PC-9 (cell line): ENCODE measurements at regions not wholly inside any gene's neighbourhood (a gene's known extent, or its start where the extent isn't known, plus 50 kb on each side); places are given as distances from the start of the nearest gene placed in this dataset.

ENCODE experiments used
- BruUV-seq: library from RNA; stranded (reverse); fragments of 400-500 nt; replicated peaks from 2 replicates; lab custom pipeline; 2021; lab: Mats Ljungman, UMichigan
- CTCF ChIA-PET: fragments of 300-600 bp; sonication (Branson Sonifier 250); formaldehyde crosslinking; loops from one replicate; lab custom pipeline; 2022; ENCODE audit warnings: antibody characterized with exemption; lab: Charles Lee
- POLR2A ChIA-PET: fragments of 300-600 bp; sonication (Branson Sonifier 250); formaldehyde crosslinking; loops from one replicate; lab custom pipeline; 2022; ENCODE audit warnings: antibody characterized with exemption; ENCODE audit not compliant: unreplicated experiment; lab: Charles Lee
- DNase-seq, 2 experiments: peaks; one replicate each; pipeline versions ENCODE4 v3.0.0 to v3.0.0-alpha.2; 2015 to 2022; ENCODE audit warnings: mixed read lengths in 1 of 2
- H2AFZ ChIP-seq: fragments of 200-600 bp; sonication (generic); 2 replicates; pipeline ENCODE4 v1.8.1; 2017; ENCODE audit warnings: antibody characterized with exemption
- H3F3A ChIP-seq: fragments of 200-600 bp; sonication (generic); 2 replicates; pipeline ENCODE4 v1.8.1; 2017; ENCODE audit warnings: antibody characterized with exemption, mild to moderate bottlenecking, low read depth; ENCODE audit not compliant: insufficient read depth
- H3K27ac ChIP-seq: fragments of 200-600 bp; sonication (generic); 2 replicates; pipeline ENCODE4 v1.6.1; 2016; ENCODE audit warnings: mixed run types
- H3K27me3 ChIP-seq: fragments of 200-600 bp; sonication (generic); 2 replicates; pipeline ENCODE4 v1.6.1; 2016; ENCODE audit warnings: low read depth, mixed run types; ENCODE audit not compliant: insufficient read depth
- H3K36me3 ChIP-seq: fragments of 200-600 bp; sonication (generic); 2 replicates; pipeline ENCODE4 v1.6.1; 2016; ENCODE audit warnings: low read depth, mixed run types
- H3K4me1 ChIP-seq: fragments of 200-600 bp; sonication (generic); replicated peaks from 2 replicates; pipeline ENCODE4 v1.6.1; 2016; ENCODE audit warnings: mixed run types; ENCODE audit not compliant: insufficient read depth
- H3K4me2 ChIP-seq: fragments of 200-600 bp; sonication (generic); 2 replicates; pipeline ENCODE4 v1.6.1; 2017; ENCODE audit warnings: mixed run types
- H3K4me3 ChIP-seq: fragments of 200-600 bp; sonication (generic); 2 replicates; pipeline ENCODE4 v1.6.1; 2016; ENCODE audit warnings: mixed run types
- H3K79me2 ChIP-seq: fragments of 200-600 bp; sonication (generic); 2 replicates; pipeline ENCODE4 v1.6.1; 2017; ENCODE audit warnings: low read depth, mixed run types
- H3K9me2 ChIP-seq: fragments of 200-600 bp; sonication (generic); 2 replicates; pipeline ENCODE4 v1.8.1; 2017; ENCODE audit warnings: mild to moderate bottlenecking; ENCODE audit not compliant: insufficient read depth
- H3K9me3 ChIP-seq: fragments of 200-600 bp; sonication (generic); 2 replicates; pipeline ENCODE4 v1.8.1; 2016; ENCODE audit warnings: low read depth; ENCODE audit not compliant: insufficient read depth
- H4K20me1 ChIP-seq: fragments of 200-600 bp; sonication (generic); 2 replicates; pipeline ENCODE4 v1.8.1; 2017; ENCODE audit not compliant: insufficient read depth
- EZH2 ChIP-seq: fragments of 200-600 bp; sonication (generic); IDR thresholded peaks from 2 replicates; pipeline ENCODE4 v1.8.0; 2017; ENCODE audit warnings: antibody characterized with exemption, low read depth
- intact Hi-C: fragments of 100-400 bp; cut with micrococcal nuclease; formaldehyde crosslinking; loops from one replicate; pipeline ENCODE4 v1.10.0; 2022; ENCODE audit not compliant: unreplicated experiment
- TF ChIP-seq, protein P1 (sequence below): fragments of 200-600 bp; sonication (generic); conservative IDR thresholded peaks from 2 replicates; pipeline ENCODE4 v1.6.1; 2017; ENCODE audit warnings: mixed run types, antibody characterized with exemption, mild to moderate bottlenecking, moderate library complexity

DNA sequence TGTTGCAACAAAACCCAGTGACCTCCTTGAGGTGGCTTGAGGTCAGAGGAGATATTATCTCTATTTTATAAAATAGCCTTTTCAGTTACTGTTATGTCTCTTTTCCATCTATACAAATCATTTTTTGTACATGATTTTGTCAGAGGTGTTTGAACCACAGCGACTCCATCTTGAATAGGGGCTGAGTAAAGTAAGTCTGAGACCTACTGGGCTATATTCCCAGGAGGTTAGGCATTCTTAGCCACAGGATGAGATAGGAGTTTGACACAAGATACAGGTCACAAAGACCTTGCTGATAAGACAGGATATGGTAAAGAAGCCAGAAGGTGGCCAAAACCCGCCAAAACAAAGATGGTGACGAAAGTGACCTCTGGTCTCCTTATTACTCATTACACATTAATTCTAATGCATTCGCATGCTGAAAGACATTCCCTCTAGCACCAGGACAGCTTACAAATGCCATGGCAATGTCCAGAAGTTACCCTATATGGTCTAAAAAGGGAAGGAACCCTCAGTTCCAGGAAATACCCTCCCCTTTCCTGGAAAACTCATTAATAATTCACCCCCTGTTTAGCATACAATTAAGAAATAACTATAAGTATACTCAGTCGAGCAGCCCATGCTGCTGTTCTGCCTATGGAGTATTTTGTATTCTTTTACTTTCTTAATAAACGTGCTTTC is 283.9 kb upstream of the ISL1 start:
- Histone ChIP-seq H3K9me2 (peaks cover 4% of the 10 kb centered on the region; the same call in 1 of the 2 replicates), H3K36me3 (no peaks in the 10 kb centered on the region), H3K27ac (no peak overlapping the region), H3K4me2 (no peak overlapping the region), H3K4me1 (no peaks in the 10 kb centered on the region), H3K79me2 (no peaks in the 10 kb centered on the region), H3K9me3 (no peaks in the 10 kb centered on the region), H3F3A (no peaks in the 10 kb centered on the region), H4K20me1 (no peaks in the 10 kb centered on the region), H3K27me3 (no peaks in the 10 kb centered on the region), H2AFZ (no peak overlapping the region), H3K4me3 (no peak overlapping the region)
- ChIA-PET CTCF (no interaction called here), POLR2A (interaction anchor here (0.6 kb wide), 1 partner anchor 21 kb away, joined by 8 read pairs; no protein-coding TSS in a partner anchor)
- TF ChIP-seq, protein P1, sequence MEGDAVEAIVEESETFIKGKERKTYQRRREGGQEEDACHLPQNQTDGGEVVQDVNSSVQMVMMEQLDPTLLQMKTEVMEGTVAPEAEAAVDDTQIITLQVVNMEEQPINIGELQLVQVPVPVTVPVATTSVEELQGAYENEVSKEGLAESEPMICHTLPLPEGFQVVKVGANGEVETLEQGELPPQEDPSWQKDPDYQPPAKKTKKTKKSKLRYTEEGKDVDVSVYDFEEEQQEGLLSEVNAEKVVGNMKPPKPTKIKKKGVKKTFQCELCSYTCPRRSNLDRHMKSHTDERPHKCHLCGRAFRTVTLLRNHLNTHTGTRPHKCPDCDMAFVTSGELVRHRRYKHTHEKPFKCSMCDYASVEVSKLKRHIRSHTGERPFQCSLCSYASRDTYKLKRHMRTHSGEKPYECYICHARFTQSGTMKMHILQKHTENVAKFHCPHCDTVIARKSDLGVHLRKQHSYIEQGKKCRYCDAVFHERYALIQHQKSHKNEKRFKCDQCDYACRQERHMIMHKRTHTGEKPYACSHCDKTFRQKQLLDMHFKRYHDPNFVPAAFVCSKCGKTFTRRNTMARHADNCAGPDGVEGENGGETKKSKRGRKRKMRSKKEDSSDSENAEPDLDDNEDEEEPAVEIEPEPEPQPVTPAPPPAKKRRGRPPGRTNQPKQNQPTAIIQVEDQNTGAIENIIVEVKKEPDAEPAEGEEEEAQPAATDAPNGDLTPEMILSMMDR = no peak
- TF ChIP-seq EZH2 = no peak
- intact Hi-C loops = loop anchor here (1.0 kb wide), 1 partner anchor 127 kb away; no protein-coding TSS in a partner anchor
- peak in 1 of 2 experiments; percentile 4 for DNase-seq
- BruUV-seq = no TSS peak

DNA sequence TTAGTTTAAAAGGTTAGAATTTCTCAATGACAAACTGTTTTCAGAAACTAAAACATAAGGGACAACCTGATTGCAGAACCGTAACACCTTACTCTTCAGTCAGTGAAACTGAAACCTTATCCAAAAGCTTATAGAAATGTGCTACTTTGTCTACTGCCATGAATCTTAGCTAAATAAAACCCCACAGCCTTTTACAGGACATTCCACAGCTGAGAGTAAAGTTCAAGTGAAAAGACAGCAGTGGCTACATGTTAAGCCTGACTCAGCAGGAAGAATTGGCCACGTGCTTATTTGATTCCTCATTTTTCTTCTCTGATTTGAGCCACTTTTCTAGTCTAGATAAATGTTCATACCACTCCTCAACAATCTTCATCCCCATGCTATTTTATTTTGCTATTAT is 278.7 kb upstream of the ISL1 start:
- H3K4me1 ChIP-seq = no peaks in the 10 kb centered on the region
- no peak for DNase-seq
- no peaks in the 10 kb centered on the region for H3K79me2 ChIP-seq
- no peak overlapping the region for H3K27ac ChIP-seq
- no peaks in the 10 kb centered on the region for H4K20me1 ChIP-seq
- H3K36me3 ChIP-seq = no peaks in the 10 kb centered on the region
- H3K4me3 ChIP-seq = no peak overlapping the region
- H3K9me2 ChIP-seq = no peaks in the 10 kb centered on the region
- H3K9me3 ChIP-seq = no peaks in the 10 kb centered on the region
- TF ChIP-seq EZH2 = no peak
- TF ChIP-seq, protein P1 = no peak
- no peaks in the 10 kb centered on the region for H3F3A ChIP-seq
- intact Hi-C loops = no loop called here
- H2AFZ ChIP-seq = no peak overlapping the region
- ChIA-PET CTCF (no interaction called here), POLR2A (no interaction called here)
- BruUV-seq = no TSS peak
- H3K4me2 ChIP-seq = no peak overlapping the region
- no peaks in the 10 kb centered on the region for H3K27me3 ChIP-seq

DNA sequence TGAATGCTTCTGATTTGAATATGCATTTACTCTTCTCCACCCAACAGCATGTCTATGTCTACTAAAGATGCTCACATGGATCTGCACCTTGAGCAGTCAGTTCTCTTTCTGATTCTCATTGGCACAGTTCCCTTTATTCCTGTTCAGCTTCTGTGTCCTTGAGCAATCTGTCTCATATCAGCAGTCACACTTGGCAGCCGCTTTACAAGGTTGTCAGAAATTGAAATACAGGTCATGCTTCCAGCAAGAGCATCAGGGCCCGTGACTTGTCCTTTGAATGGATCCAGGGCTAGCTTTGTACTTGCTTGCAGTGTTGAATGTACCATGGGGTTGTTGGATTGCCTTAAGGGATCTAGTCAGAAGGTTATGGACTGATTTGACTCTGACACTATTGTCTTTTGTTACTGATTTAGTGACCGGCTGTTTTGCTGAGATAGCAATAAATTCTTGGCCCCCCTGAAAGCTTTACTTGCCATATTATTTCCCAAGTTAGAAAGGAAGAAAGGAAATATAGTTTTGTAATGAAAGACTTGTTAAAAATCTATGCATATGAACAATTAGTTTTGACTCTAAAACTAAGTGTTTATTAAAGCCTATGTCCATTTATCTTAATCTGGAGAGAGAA is 273.4 kb upstream of the ISL1 start:
- CTCF ChIA-PET = no interaction called here

More for the DNA sequence above, 273.4 kb upstream of the ISL1 start:
- H2AFZ ChIP-seq = no peak overlapping the region
- intact Hi-C loops = no loop called here
- H3F3A ChIP-seq = no peaks in the 10 kb centered on the region
- no peak overlapping the region for H3K4me2 ChIP-seq
- no peak for TF ChIP-seq EZH2
- TF ChIP-seq, protein P1 = no peak
- no peaks in the 10 kb centered on the region for H3K9me2 ChIP-seq
- no peak for DNase-seq
- no peaks in the 10 kb centered on the region for H3K9me3 ChIP-seq
- H4K20me1 ChIP-seq = no peaks in the 10 kb centered on the region
- H3K79me2 ChIP-seq = no peaks in the 10 kb centered on the region
- POLR2A ChIA-PET = no interaction called here
- H3K27me3 ChIP-seq = no peaks in the 10 kb centered on the region
- H3K27ac ChIP-seq = no peak overlapping the region
- no TSS peak for BruUV-seq
- no peaks in the 10 kb centered on the region for H3K4me1 ChIP-seq
- H3K4me3 ChIP-seq = no peak overlapping the region
- no peaks in the 10 kb centered on the region for H3K36me3 ChIP-seq
